ENCODE measurements at regions not wholly inside any gene's neighbourhood (a gene's known extent, or its start where the extent isn't known, plus 50 kb on each side); places are given as distances from the start of the nearest gene placed in this dataset.
"Not testable (repeated sequence)": the region's sequence is repeated elsewhere in the genome, so short reads cannot be mapped to it uniquely, and the experiment has no call there.

- DNase-seq: not testable (repeated sequence)
Observed at GRCh38 chrX:63176578-63176977, 174.6 kb downstream of the SPIN4 start.

- DNase-seq: not testable (repeated sequence)
Observed at GRCh38 chrX:63173841-63174718, 177.1 kb downstream of the SPIN4 start.

GRCh38 chrX:63169416-63169815 is 181.7 kb downstream of the SPIN4 start:
- DNase-seq: not testable (repeated sequence)

- DNase-seq: not testable (repeated sequence)
Observed at GRCh38 chrX:63168949-63169348, 182.2 kb downstream of the SPIN4 start.

- not testable (repeated sequence) for DNase-seq
Observed at GRCh38 chrX:63167002-63167401, 184.1 kb downstream of the SPIN4 start.

GRCh38 chrX:63160994-63161393 is 190.1 kb downstream of the SPIN4 start:
- not testable (repeated sequence) for DNase-seq

GRCh38 chrX:63160340-63160739 is 190.8 kb downstream of the SPIN4 start:
- not testable (repeated sequence) for DNase-seq

GRCh38 chrX:63145526-63145925 is 205.6 kb downstream of the SPIN4 start:
- DNase-seq: not testable (repeated sequence)

- not testable (repeated sequence) for DNase-seq
Observed at GRCh38 chrX:63142588-63142987, 208.5 kb downstream of the SPIN4 start.

- not testable (repeated sequence) for DNase-seq
Observed at GRCh38 chrX:63135859-63136258, 215.3 kb downstream of the SPIN4 start.

- DNase-seq: no peak
Observed at GRCh38 chrX:63128509-63128908, 222.6 kb downstream of the SPIN4 start.

GRCh38 chrX:63115196-63115595 is 235.9 kb downstream of the SPIN4 start:
- no peak for DNase-seq

- no peak for DNase-seq
Observed at GRCh38 chrX:63101879-63102620, 249.1 kb downstream of the SPIN4 start.

GRCh38 chrX:63058204-63058603 is 292.9 kb downstream of the SPIN4 start:
- DNase-seq: no peak

- DNase-seq: no peak
Observed at GRCh38 chrX:63050225-63050624, 300.9 kb downstream of the SPIN4 start.

- DNase-seq: no peak
Observed at GRCh38 chrX:63032811-63033210, 318.3 kb downstream of the SPIN4 start.

- DNase-seq: no peak
Observed at GRCh38 chrX:63013549-63013948, 337.6 kb downstream of the SPIN4 start.

- no peak for DNase-seq
Observed at GRCh38 chrX:63012574-63012973, 338.6 kb downstream of the SPIN4 start.

GRCh38 chrX:63000196-63000595 is 350.9 kb downstream of the SPIN4 start:
- not testable (repeated sequence) for DNase-seq

All from CD4-positive, alpha-beta T cell treated with Interferon alpha-2 for 1 hour (primary cell).